ENCODE measurements at regions not wholly inside any gene's neighbourhood (a gene's known extent, or its start where the extent isn't known, plus 50 kb on each side); places are given as distances from the start of the nearest gene placed in this dataset.

GRCh38 chr3:116971531-116971930 is 262.0 kb downstream of the TUSC7 start:
- H3K27ac ChIP-seq (ENCODE audit: low read depth) = no peak overlapping the region
- no peak overlapping the region for H2AFZ ChIP-seq
- no peaks in the 10 kb centered on the region for H3K36me3 ChIP-seq (ENCODE audit: insufficient read depth)
- no peak for TF ChIP-seq STAT1 (IDR thresholded peaks at IDR 0.05; ENCODE audit: unreplicated experiment)
- TF ChIP-seq JUNB (IDR thresholded peaks at IDR 0.05; ENCODE audit: unreplicated experiment) = no peak
- TF ChIP-seq ZNF462 (CRISPR knock-in tag; IDR thresholded peaks at IDR 0.05) = no peak
- TF ChIP-seq CREB1 (CRISPR knock-in tag; IDR thresholded peaks at IDR 0.05; ENCODE audit: low read depth) = no peak
- no peak for TF ChIP-seq REST (IDR thresholded peaks at IDR 0.05; ENCODE audit: unreplicated experiment)
- TF ChIP-seq EZH2 (IDR thresholded peaks at IDR 0.05; ENCODE audit: low read depth, unreplicated experiment) = no peak
- no peak for TF ChIP-seq CTCF (conservative IDR thresholded peaks at IDR 0.05; ENCODE audit: low read depth in 2 of 2)
- TF ChIP-seq ZNF114 (CRISPR knock-in tag; IDR thresholded peaks at IDR 0.05) = no peak
- no peak for TF ChIP-seq ZNF331 (CRISPR knock-in tag; IDR thresholded peaks at IDR 0.05; ENCODE audit: low read depth)
- TF ChIP-seq NANOG (IDR thresholded peaks at IDR 0.05; ENCODE audit: borderline replicate concordance) = no peak
- no peak for TF ChIP-seq ETS1 (IDR thresholded peaks at IDR 0.05)
- TF ChIP-seq EZH2phosphoT487 (IDR thresholded peaks at IDR 0.05; ENCODE audit: unreplicated experiment) = no peak
- TF ChIP-seq POLR2AphosphoS5 (IDR thresholded peaks at IDR 0.05; ENCODE audit: low read depth) = no peak
- no peaks in the 10 kb centered on the region for H3K9me2 ChIP-seq (ENCODE audit: insufficient read depth)
- H4K20me1 ChIP-seq (replicated peaks; ENCODE audit: insufficient read depth) = no peaks in the 10 kb centered on the region
- no peaks in the 10 kb centered on the region for H3F3A ChIP-seq (replicated peaks; ENCODE audit: low read depth)
- no peak; the same call in 1 of the 3 replicates for ATAC-seq
- Mint-ChIP-seq H3K27ac (no peak overlapping the region), H3K9me3 (no peaks in the 10 kb centered on the region), H3K4me1 (peaks cover 7% of the 10 kb centered on the region; the same call in 2 of the 3 replicates), H3K4me3 (no peak overlapping the region), H3K36me3 (ENCODE audit: low read depth) (no peaks in the 10 kb centered on the region), H3K27me3 (ENCODE audit: insufficient read depth, low read depth, poor library complexity) (no peaks in the 10 kb centered on the region)
- no peaks in the 10 kb centered on the region for H3K27me3 ChIP-seq (ENCODE audit: insufficient read depth)
- DNase-seq (ENCODE audit: low spot score) = peak; percentile 17
- no peak overlapping the region for H3K4me3 ChIP-seq
- H3K4me1 ChIP-seq (ENCODE audit: insufficient read depth) = peaks cover 4% of the 10 kb centered on the region; the same call in 1 of the 2 replicates
- H3K79me2 ChIP-seq (replicated peaks; ENCODE audit: insufficient read depth) = no peaks in the 10 kb centered on the region
- no peak overlapping the region for H3K4me2 ChIP-seq

Measured in GM23338 (cell line).